Adrenal gland (tissue), 5 donors: ENCODE measurements at regions not wholly inside any gene's neighbourhood (a gene's known extent, or its start where the extent isn't known, plus 50 kb on each side); places are given as distances from the start of the nearest gene placed in this dataset.

ENCODE experiments used
- CTCF ChIP-seq, 6 experiments: fragments of 450-650 bp in 4 of 6; fragments of 200-600 bp in 2 of 6; sonication (generic) in 1 of 6; IDR thresholded peaks; 1 replicate in 5 of 6; 2 replicates in 1 of 6; pipeline versions ENCODE4 v1.5.1 to v1.8.0; 2016 to 2021; ENCODE audit warnings: antibody characterized with exemption in 6 of 6, mild to moderate bottlenecking in 2 of 6, moderate library complexity in 1 of 6
- POLR2A ChIP-seq, 2 donors: fragments of 450-650 bp; IDR thresholded peaks; one replicate each; pipeline ENCODE4 v1.6.1; 2017; ENCODE audit warnings: antibody characterized with exemption in 2 of 2, mild to moderate bottlenecking in 2 of 2, moderate library complexity in 1 of 2
- donor health status: DM: no; HTN: no; CAD: no.

DNA sequence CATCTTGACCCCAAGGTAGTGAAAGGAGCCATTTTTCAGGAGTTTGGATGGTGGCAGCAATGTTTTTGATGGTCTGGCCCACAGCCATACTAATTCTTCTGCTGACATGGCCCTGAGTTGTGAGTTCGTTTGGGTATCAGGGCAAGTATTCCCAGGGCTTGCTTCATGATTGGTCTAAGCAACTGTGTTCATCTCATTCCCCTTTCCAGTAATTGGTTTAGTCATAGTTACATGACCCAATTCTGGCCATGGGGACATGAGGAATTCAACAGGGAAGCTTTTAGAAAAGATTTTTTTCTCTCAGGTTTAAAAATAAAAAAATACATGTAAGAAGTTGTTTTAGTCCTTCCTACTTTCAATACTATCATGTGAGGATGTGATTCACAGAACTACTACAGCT, 150.5 kb upstream of the NPHP3 start:
- TF ChIP-seq CTCF (IDR thresholded peaks at IDR 0.05) (no peak), POLR2A (IDR thresholded peaks at IDR 0.05) (no peak)
